ENCODE measurements at regions not wholly inside any gene's neighbourhood (a gene's known extent, or its start where the extent isn't known, plus 50 kb on each side); places are given as distances from the start of the nearest gene placed in this dataset.

DNA sequence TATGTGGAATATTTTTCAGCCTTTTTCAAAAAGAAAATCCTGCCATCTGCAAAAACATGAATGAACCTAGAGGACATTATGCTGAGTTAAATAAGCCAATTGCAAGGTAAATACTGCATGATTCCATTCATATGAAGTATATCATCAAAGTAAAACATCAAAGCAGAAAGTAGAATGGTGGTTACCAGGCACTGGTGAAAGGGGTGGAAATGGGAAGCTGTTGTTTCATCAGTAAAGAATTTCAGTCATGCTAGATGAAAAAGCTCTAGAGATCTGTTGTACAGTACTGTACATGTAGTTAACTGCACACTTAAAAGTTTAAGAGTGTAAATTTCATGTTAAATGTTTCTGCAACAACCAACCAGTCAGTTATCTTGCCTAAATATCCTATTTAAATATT lies 196.8 kb upstream of the ADGRL3 start:
- no peak for TF ChIP-seq POLR2A (IDR thresholded peaks at IDR 0.05)
- TF ChIP-seq, protein P1, sequence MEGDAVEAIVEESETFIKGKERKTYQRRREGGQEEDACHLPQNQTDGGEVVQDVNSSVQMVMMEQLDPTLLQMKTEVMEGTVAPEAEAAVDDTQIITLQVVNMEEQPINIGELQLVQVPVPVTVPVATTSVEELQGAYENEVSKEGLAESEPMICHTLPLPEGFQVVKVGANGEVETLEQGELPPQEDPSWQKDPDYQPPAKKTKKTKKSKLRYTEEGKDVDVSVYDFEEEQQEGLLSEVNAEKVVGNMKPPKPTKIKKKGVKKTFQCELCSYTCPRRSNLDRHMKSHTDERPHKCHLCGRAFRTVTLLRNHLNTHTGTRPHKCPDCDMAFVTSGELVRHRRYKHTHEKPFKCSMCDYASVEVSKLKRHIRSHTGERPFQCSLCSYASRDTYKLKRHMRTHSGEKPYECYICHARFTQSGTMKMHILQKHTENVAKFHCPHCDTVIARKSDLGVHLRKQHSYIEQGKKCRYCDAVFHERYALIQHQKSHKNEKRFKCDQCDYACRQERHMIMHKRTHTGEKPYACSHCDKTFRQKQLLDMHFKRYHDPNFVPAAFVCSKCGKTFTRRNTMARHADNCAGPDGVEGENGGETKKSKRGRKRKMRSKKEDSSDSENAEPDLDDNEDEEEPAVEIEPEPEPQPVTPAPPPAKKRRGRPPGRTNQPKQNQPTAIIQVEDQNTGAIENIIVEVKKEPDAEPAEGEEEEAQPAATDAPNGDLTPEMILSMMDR (IDR thresholded peaks at IDR 0.05), result no peak
- TF ChIP-seq POLR2AphosphoS5 (IDR thresholded peaks at IDR 0.05), result no peak
